ENCODE measurements at regions not wholly inside any gene's neighbourhood (a gene's known extent, or its start where the extent isn't known, plus 50 kb on each side); places are given as distances from the start of the nearest gene placed in this dataset.
A peak's percentile ranks its signal among the peaks of the same experiment; 100 is the strongest.

- Histone ChIP-seq H3K36me3 (ENCODE audit: control insufficient read depth in 3 of 3, insufficient read depth in 3 of 3, low read length in 3 of 3) (no peaks in the 10 kb centered on the region), H3K4me1 (ENCODE audit: control insufficient read depth in 3 of 3, insufficient read depth in 3 of 3, low read length in 3 of 3) (no peaks in the 10 kb centered on the region), H3K9ac (ENCODE audit: low read depth in 1 of 3, low read length in 3 of 3) (no peak overlapping the region), H3K4me3 (ENCODE audit: low read length in 3 of 3) (no peak overlapping the region), H3K27ac (ENCODE audit: low read depth, low read length) (no peak overlapping the region), H3K9me3 (ENCODE audit: control insufficient read depth in 3 of 3, low read length in 3 of 3) (no peaks in the 10 kb centered on the region), H3K27me3 (ENCODE audit: control insufficient read depth in 3 of 3, insufficient read depth in 3 of 3, low read length in 3 of 3) (peaks cover 0 to 2% (median 0%) of the 10 kb centered on the region in 3 donors)
These were observed 73.9 kb upstream of the TRIB2 start for GRCh38 chr2:12642859-12643258.

- H3K9me3 ChIP-seq (ENCODE audit: control insufficient read depth in 3 of 3, low read length in 3 of 3) = no peaks in the 10 kb centered on the region
- H3K9ac ChIP-seq (ENCODE audit: low read depth in 1 of 3, low read length in 3 of 3) = no peak overlapping the region
- no peak overlapping the region for H3K4me3 ChIP-seq (ENCODE audit: low read length in 3 of 3)
- H3K4me1 ChIP-seq (ENCODE audit: control insufficient read depth in 3 of 3, insufficient read depth in 3 of 3, low read length in 3 of 3) = peaks cover 0 to 3% (median 0%) of the 10 kb centered on the region in 3 donors
- no peaks in the 10 kb centered on the region for H3K36me3 ChIP-seq (ENCODE audit: control insufficient read depth in 3 of 3, insufficient read depth in 3 of 3, low read length in 3 of 3)
- peaks cover 0 to 7% (median 3%) of the 10 kb centered on the region in 3 donors for H3K27me3 ChIP-seq (ENCODE audit: control insufficient read depth in 3 of 3, insufficient read depth in 3 of 3, low read length in 3 of 3)
- H3K27ac ChIP-seq (ENCODE audit: low read depth, low read length) = no peak overlapping the region
These were observed 66.9 kb upstream of the TRIB2 start for GRCh38 chr2:12649602-12650400.

GRCh38 chr2:12651641-12652040, 65.1 kb upstream of the TRIB2 start:
- H3K27ac ChIP-seq (ENCODE audit: low read depth, low read length) = no peak overlapping the region

GRCh38 chr2:12652723-12653122, 64.0 kb upstream of the TRIB2 start:
- Histone ChIP-seq H3K27ac (ENCODE audit: low read depth, low read length) (no peak overlapping the region), H3K27me3 (ENCODE audit: control insufficient read depth in 3 of 3, insufficient read depth in 3 of 3, low read length in 3 of 3) (peaks cover 0 to 7% (median 3%) of the 10 kb centered on the region in 3 donors), H3K36me3 (ENCODE audit: control insufficient read depth in 3 of 3, insufficient read depth in 3 of 3, low read length in 3 of 3) (no peaks in the 10 kb centered on the region), H3K4me3 (ENCODE audit: low read length in 3 of 3) (no peak overlapping the region), H3K9me3 (ENCODE audit: control insufficient read depth in 3 of 3, low read length in 3 of 3) (no peaks in the 10 kb centered on the region), H3K4me1 (ENCODE audit: control insufficient read depth in 3 of 3, insufficient read depth in 3 of 3, low read length in 3 of 3) (peaks cover 0 to 3% (median 0%) of the 10 kb centered on the region in 3 donors), H3K9ac (ENCODE audit: low read depth in 1 of 3, low read length in 3 of 3) (no peak overlapping the region)

More at GRCh38 chr2:12651641-12652040, 65.1 kb upstream of the TRIB2 start:
- Histone ChIP-seq H3K9me3 (ENCODE audit: control insufficient read depth in 3 of 3, low read length in 3 of 3) (no peaks in the 10 kb centered on the region), H3K4me1 (ENCODE audit: control insufficient read depth in 3 of 3, insufficient read depth in 3 of 3, low read length in 3 of 3) (peaks cover 0 to 3% (median 0%) of the 10 kb centered on the region in 3 donors), H3K27me3 (ENCODE audit: control insufficient read depth in 3 of 3, insufficient read depth in 3 of 3, low read length in 3 of 3) (peaks cover 0 to 7% (median 3%) of the 10 kb centered on the region in 3 donors), H3K4me3 (ENCODE audit: low read length in 3 of 3) (no peak overlapping the region), H3K9ac (ENCODE audit: low read depth in 1 of 3, low read length in 3 of 3) (no peak overlapping the region), H3K36me3 (ENCODE audit: control insufficient read depth in 3 of 3, insufficient read depth in 3 of 3, low read length in 3 of 3) (no peaks in the 10 kb centered on the region)

- no peak overlapping the region for H3K4me3 ChIP-seq (ENCODE audit: low read length in 3 of 3)
- no peak overlapping the region for H3K27ac ChIP-seq (ENCODE audit: low read depth, low read length)
- H3K9ac ChIP-seq (ENCODE audit: low read depth in 1 of 3, low read length in 3 of 3) = no peak overlapping the region
- no peaks in the 10 kb centered on the region for H3K9me3 ChIP-seq (ENCODE audit: control insufficient read depth in 3 of 3, low read length in 3 of 3)
- no peaks in the 10 kb centered on the region for H3K36me3 ChIP-seq (ENCODE audit: control insufficient read depth in 3 of 3, insufficient read depth in 3 of 3, low read length in 3 of 3)
- peaks cover 0 to 2% (median 2%) of the 10 kb centered on the region in 3 donors for H3K27me3 ChIP-seq (ENCODE audit: control insufficient read depth in 3 of 3, insufficient read depth in 3 of 3, low read length in 3 of 3)
- H3K4me1 ChIP-seq (ENCODE audit: control insufficient read depth in 3 of 3, insufficient read depth in 3 of 3, low read length in 3 of 3) = peaks cover 0 to 3% (median 0%) of the 10 kb centered on the region in 3 donors
These were observed 59.2 kb upstream of the TRIB2 start for GRCh38 chr2:12657560-12657959.

DNA sequence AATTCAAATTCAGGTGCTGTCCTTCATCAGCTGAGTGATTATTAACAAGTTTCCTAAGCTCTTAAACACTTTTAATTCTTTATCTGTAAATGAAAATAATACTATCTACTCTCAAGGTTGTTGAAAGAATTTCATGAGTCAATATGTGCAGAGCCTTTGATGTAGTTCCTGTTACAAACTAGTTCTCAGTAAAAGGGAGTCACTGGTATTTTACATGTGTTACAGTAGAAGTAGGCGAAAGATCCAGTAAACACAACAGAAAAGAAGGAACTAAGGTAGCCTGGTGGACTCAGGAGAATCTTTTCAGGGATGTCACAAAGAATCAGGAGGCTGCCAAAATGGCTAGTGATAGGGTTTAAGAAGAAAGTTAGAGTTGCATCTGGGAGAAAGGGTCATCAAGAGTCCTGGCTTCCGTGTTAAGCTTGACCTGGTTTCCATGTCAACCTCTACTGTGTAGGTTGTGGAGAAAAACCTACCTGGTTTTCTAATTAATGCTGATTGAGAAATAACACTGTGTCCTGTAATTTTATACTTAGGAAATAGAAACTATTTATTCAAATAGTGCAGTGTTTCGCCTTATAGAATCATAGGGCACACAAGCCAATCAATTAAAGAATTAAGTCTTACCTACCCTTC, 58.3 kb upstream of the TRIB2 start:
- Histone ChIP-seq H3K9me3 (ENCODE audit: control insufficient read depth in 3 of 3, low read length in 3 of 3) (no peaks in the 10 kb centered on the region), H3K4me3 (ENCODE audit: low read length in 3 of 3) (no peak overlapping the region), H3K27ac (ENCODE audit: low read depth, low read length) (no peak overlapping the region), H3K36me3 (ENCODE audit: control insufficient read depth in 3 of 3, insufficient read depth in 3 of 3, low read length in 3 of 3) (no peaks in the 10 kb centered on the region), H3K4me1 (ENCODE audit: control insufficient read depth in 3 of 3, insufficient read depth in 3 of 3, low read length in 3 of 3) (no peaks in the 10 kb centered on the region), H3K9ac (ENCODE audit: low read depth in 1 of 3, low read length in 3 of 3) (no peak overlapping the region), H3K27me3 (ENCODE audit: control insufficient read depth in 3 of 3, insufficient read depth in 3 of 3, low read length in 3 of 3) (no peaks in the 10 kb centered on the region)

DNA sequence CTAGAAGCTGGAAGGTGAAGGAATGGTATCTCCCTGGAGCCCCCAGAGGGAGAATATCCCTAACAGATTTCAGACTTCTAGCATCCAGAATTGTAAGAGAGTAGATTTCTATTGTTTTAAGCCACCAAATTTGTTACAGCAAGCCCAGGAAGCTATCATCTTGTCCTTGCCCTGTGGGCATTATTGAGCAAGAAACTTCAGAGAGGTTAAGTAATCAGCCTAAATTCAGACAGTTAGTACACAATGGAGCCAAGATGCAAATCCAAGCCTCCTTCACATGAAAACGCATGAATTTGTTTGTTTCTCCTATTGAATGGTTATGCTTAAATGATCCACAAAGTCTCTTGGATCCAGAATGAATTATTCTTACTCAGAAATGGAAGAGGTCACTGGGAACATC, 55.2 kb upstream of the TRIB2 start:
- no peak overlapping the region for H3K9ac ChIP-seq (ENCODE audit: low read depth in 1 of 3, low read length in 3 of 3)

GRCh38 chr2:12663306-12664037, 53.3 kb upstream of the TRIB2 start:
- Histone ChIP-seq H3K4me3 (ENCODE audit: low read length in 3 of 3) (no peak overlapping the region), H3K4me1 (ENCODE audit: control insufficient read depth in 3 of 3, insufficient read depth in 3 of 3, low read length in 3 of 3) (no peaks in the 10 kb centered on the region), H3K9me3 (ENCODE audit: control insufficient read depth in 3 of 3, low read length in 3 of 3) (peaks cover 0 to 4% (median 2%) of the 10 kb centered on the region in 3 donors), H3K9ac (ENCODE audit: low read depth in 1 of 3, low read length in 3 of 3) (no peak overlapping the region), H3K27me3 (ENCODE audit: control insufficient read depth in 3 of 3, insufficient read depth in 3 of 3, low read length in 3 of 3) (no peaks in the 10 kb centered on the region), H3K27ac (ENCODE audit: low read depth, low read length) (no peak overlapping the region), H3K36me3 (ENCODE audit: control insufficient read depth in 3 of 3, insufficient read depth in 3 of 3, low read length in 3 of 3) (no peaks in the 10 kb centered on the region)

More for the DNA sequence above, 55.2 kb upstream of the TRIB2 start:
- H3K4me3 ChIP-seq (ENCODE audit: low read length in 3 of 3) = no peak overlapping the region
- H3K36me3 ChIP-seq (ENCODE audit: control insufficient read depth in 3 of 3, insufficient read depth in 3 of 3, low read length in 3 of 3) = no peaks in the 10 kb centered on the region
- no peaks in the 10 kb centered on the region for H3K27me3 ChIP-seq (ENCODE audit: control insufficient read depth in 3 of 3, insufficient read depth in 3 of 3, low read length in 3 of 3)
- peaks cover 0 to 4% (median 2%) of the 10 kb centered on the region in 3 donors for H3K9me3 ChIP-seq (ENCODE audit: control insufficient read depth in 3 of 3, low read length in 3 of 3)
- no peak overlapping the region for H3K27ac ChIP-seq (ENCODE audit: low read depth, low read length)
- no peaks in the 10 kb centered on the region for H3K4me1 ChIP-seq (ENCODE audit: control insufficient read depth in 3 of 3, insufficient read depth in 3 of 3, low read length in 3 of 3)

GRCh38 chr2:12665334-12665733, 51.4 kb upstream of the TRIB2 start:
- H3K36me3 ChIP-seq (ENCODE audit: control insufficient read depth in 3 of 3, insufficient read depth in 3 of 3, low read length in 3 of 3) = no peaks in the 10 kb centered on the region
- no peak overlapping the region for H3K9ac ChIP-seq (ENCODE audit: low read depth in 1 of 3, low read length in 3 of 3)
- no peaks in the 10 kb centered on the region for H3K4me1 ChIP-seq (ENCODE audit: control insufficient read depth in 3 of 3, insufficient read depth in 3 of 3, low read length in 3 of 3)
- H3K27ac ChIP-seq (ENCODE audit: low read depth, low read length) = peak overlapping the region; percentile 39
- no peaks in the 10 kb centered on the region for H3K27me3 ChIP-seq (ENCODE audit: control insufficient read depth in 3 of 3, insufficient read depth in 3 of 3, low read length in 3 of 3)
- peaks cover 0 to 4% (median 2%) of the 10 kb centered on the region in 3 donors for H3K9me3 ChIP-seq (ENCODE audit: control insufficient read depth in 3 of 3, low read length in 3 of 3)
- H3K4me3 ChIP-seq (ENCODE audit: low read length in 3 of 3) = no peak overlapping the region

Measured in skeletal muscle tissue (tissue), 3 donors.